ENCODE measurements at regions not wholly inside any gene's neighbourhood (a gene's known extent, or its start where the extent isn't known, plus 50 kb on each side); places are given as distances from the start of the nearest gene placed in this dataset.

DNA sequence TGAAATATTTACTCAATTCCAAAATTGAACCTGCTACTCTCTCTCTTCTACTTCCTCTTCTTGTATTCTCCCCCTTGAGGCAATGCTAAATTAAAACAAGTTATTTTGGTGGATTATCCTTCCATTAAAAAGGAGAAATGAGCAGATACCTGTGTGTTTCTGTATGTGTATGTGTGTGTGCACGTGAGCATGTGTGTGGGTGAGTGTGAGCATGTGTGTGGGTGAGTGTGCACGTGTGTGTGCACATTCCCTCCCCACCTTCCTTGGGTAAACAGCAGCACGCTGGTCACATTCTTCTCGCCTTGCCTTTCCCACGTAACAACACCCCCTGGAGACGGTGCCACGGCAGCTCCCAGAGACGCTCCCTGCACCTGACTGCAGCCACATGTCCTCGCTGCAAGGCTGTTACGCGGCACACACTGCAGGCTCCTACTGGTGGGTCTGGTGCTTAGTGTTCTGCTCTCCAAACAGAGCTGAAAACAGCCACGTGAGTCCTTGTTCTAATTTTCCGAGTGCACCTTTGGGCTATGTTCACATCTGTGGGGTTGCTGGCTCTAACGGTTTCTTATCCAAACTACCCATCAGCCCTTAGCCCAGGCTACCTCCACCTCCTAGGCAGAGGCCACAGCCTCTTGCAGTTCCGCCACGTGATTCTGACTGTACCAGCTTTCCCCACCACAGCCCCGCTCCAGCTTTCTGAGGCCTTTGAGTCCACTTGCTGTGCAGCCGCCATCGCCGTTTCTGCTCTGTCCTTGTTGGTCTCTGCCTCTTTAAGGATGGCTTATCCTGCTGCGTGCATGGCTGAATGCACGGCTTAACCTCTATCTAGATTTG is 123.4 kb downstream of the CTTN start:
- H3K4me3 ChIP-seq (ENCODE audit: low read length): no peak overlapping the region

DNA sequence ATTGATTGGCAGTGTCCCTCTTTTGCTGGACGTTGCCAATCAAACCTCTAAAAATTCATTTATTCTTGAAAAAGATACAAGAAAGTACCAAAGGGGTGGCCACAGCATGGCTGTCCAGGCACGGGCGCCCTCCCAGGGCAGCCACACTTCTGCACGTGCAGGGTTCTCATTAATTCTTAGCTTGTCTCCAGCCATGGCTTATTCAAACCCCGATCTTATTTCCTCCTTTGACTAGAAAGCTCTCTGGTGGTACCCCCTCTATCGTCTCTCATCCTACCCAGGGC is 123.9 kb downstream of the CTTN start:
- H3K36me3 ChIP-seq (ENCODE audit: insufficient read depth, low read length): no peaks in the 10 kb centered on the region
- no peaks in the 10 kb centered on the region for H3K27me3 ChIP-seq (ENCODE audit: insufficient read depth, low read depth, low read length)
- no peaks in the 10 kb centered on the region for H3K9me2 ChIP-seq (ENCODE audit: insufficient read depth, low read length)
- H4K20me1 ChIP-seq (ENCODE audit: insufficient read depth): no peaks in the 10 kb centered on the region
- H3K4me3 ChIP-seq (ENCODE audit: low read length): peak overlapping the region; percentile 26
- H3K4me2 ChIP-seq (ENCODE audit: low read length): no peak overlapping the region
- no peak overlapping the region for H2AFZ ChIP-seq (ENCODE audit: low read depth, low read length)
- no peak overlapping the region for H3K9ac ChIP-seq (ENCODE audit: low read length)
- H3K27ac ChIP-seq (ENCODE audit: low read length): no peak overlapping the region
- peaks cover 4% of the 10 kb centered on the region for H3K79me2 ChIP-seq (replicated peaks; ENCODE audit: insufficient read depth, low read length)
- no peaks in the 10 kb centered on the region for H3F3A ChIP-seq (ENCODE audit: insufficient read depth, low read length, poor library complexity, severe bottlenecking)
- no peaks in the 10 kb centered on the region for H3K9me3 ChIP-seq (ENCODE audit: low read length)
- TF ChIP-seq SMC3 (conservative IDR thresholded peaks at IDR 0.05; ENCODE audit: poor library complexity): no peak
- no peak for TF ChIP-seq CTCF (IDR thresholded peaks at IDR 0.05; ENCODE audit: poor library complexity, severe bottlenecking)
- TF ChIP-seq POLR2AphosphoS5 (IDR thresholded peaks at IDR 0.05): no peak
- TF ChIP-seq RAD21 (conservative IDR thresholded peaks at IDR 0.05): no peak
- TF ChIP-seq TAF1 (IDR thresholded peaks at IDR 0.05; ENCODE audit: low read depth): no peak
- TF ChIP-seq EZH2 (IDR thresholded peaks at IDR 0.05; ENCODE audit: borderline replicate concordance, insufficient read depth, low read length, poor library complexity, severe bottlenecking): no peak
- TF ChIP-seq MXI1 (conservative IDR thresholded peaks at IDR 0.05; ENCODE audit: poor library complexity, severe bottlenecking): no peak

More for the DNA sequence above, 123.4 kb downstream of the CTTN start:
- Histone ChIP-seq H4K20me1 (ENCODE audit: insufficient read depth) (no peaks in the 10 kb centered on the region), H3K36me3 (ENCODE audit: insufficient read depth, low read length) (no peaks in the 10 kb centered on the region), H3K4me2 (ENCODE audit: low read length) (no peak overlapping the region), H3K27ac (ENCODE audit: low read length) (no peak overlapping the region), H3K27me3 (ENCODE audit: insufficient read depth, low read depth, low read length) (no peaks in the 10 kb centered on the region), H3K9me3 (ENCODE audit: low read length) (no peaks in the 10 kb centered on the region), H3K79me2 (replicated peaks; ENCODE audit: insufficient read depth, low read length) (peaks cover 4% of the 10 kb centered on the region), H3K9me2 (ENCODE audit: insufficient read depth, low read length) (no peaks in the 10 kb centered on the region), H2AFZ (ENCODE audit: low read depth, low read length) (no peak overlapping the region), H3F3A (ENCODE audit: insufficient read depth, low read length, poor library complexity, severe bottlenecking) (no peaks in the 10 kb centered on the region), H3K9ac (ENCODE audit: low read length) (no peak overlapping the region)
- TF ChIP-seq EZH2 (IDR thresholded peaks at IDR 0.05; ENCODE audit: borderline replicate concordance, insufficient read depth, low read length, poor library complexity, severe bottlenecking) (no peak), SMC3 (conservative IDR thresholded peaks at IDR 0.05; ENCODE audit: poor library complexity) (no peak), EP300 (conservative IDR thresholded peaks at IDR 0.05; ENCODE audit: poor library complexity, severe bottlenecking) (no peak), REST (IDR thresholded peaks at IDR 0.05; ENCODE audit: borderline replicate concordance) (no peak), POLR2AphosphoS5 (IDR thresholded peaks at IDR 0.05) (no peak), MXI1 (conservative IDR thresholded peaks at IDR 0.05; ENCODE audit: poor library complexity, severe bottlenecking) (no peak), TAF1 (IDR thresholded peaks at IDR 0.05; ENCODE audit: low read depth) (no peak), RAD21 (conservative IDR thresholded peaks at IDR 0.05) (no peak), CTCF (IDR thresholded peaks at IDR 0.05; ENCODE audit: poor library complexity, severe bottlenecking) (no peak)
